Astrocyte (in vitro differentiated cells and primary cell): ENCODE measurements at regions not wholly inside any gene's neighbourhood (a gene's known extent, or its start where the extent isn't known, plus 50 kb on each side); places are given as distances from the start of the nearest gene placed in this dataset.

ENCODE experiments used
- DNase-seq: peaks from one replicate; pipeline ENCODE4 v3.0.0-alpha.2; 2010; ENCODE audit warnings: low read depth
- FAIRE-seq: peaks from 2 replicates; lab custom pipeline; 2011; peaks lifted over from hg19 to GRCh38; lab: Jason Lieb, UNC
- H2AFZ ChIP-seq: 2 replicates; pipeline ENCODE4 v1.6.0; 2012; ENCODE audit warnings: low read depth, low read length, inconsistent platforms
- H3K27ac ChIP-seq: 2 replicates; pipeline ENCODE4 v1.5.1; 2011; ENCODE audit warnings: low read depth, low read length, inconsistent platforms
- H3K27me3 ChIP-seq: 2 replicates; pipeline ENCODE4 v1.6.0; 2011; ENCODE audit warnings: low read length, inconsistent platforms; ENCODE audit not compliant: insufficient read depth
- H3K36me3 ChIP-seq: 2 replicates; pipeline ENCODE4 v1.5.1; 2011; ENCODE audit warnings: low read length, inconsistent platforms; ENCODE audit not compliant: insufficient read depth
- H3K4me1 ChIP-seq: 2 replicates; pipeline ENCODE4 v1.5.1; 2011; ENCODE audit warnings: low read length, inconsistent platforms; ENCODE audit not compliant: insufficient read depth
- H3K4me2 ChIP-seq: 2 replicates; pipeline ENCODE4 v1.6.0; 2012; ENCODE audit warnings: low read length, inconsistent platforms
- H3K4me3 ChIP-seq: 2 replicates; pipeline ENCODE4 v1.5.1; 2011; ENCODE audit warnings: low read depth, mild to moderate bottlenecking, low read length, inconsistent platforms; ENCODE audit not compliant: insufficient read depth
- H3K79me2 ChIP-seq: 2 replicates; pipeline ENCODE4 v1.6.0; 2012; ENCODE audit warnings: mild to moderate bottlenecking, low read length, inconsistent platforms; ENCODE audit not compliant: insufficient read depth
- H3K9ac ChIP-seq: 2 replicates; pipeline ENCODE4 v1.6.0; 2012; ENCODE audit warnings: mild to moderate bottlenecking, low read length, inconsistent platforms
- H3K9me3 ChIP-seq: 2 replicates; pipeline ENCODE4 v1.5.1; 2012; ENCODE audit warnings: low read depth, mild to moderate bottlenecking, low read length, inconsistent platforms; ENCODE audit not compliant: insufficient read depth
- H4K20me1 ChIP-seq: 2 replicates; pipeline ENCODE4 v1.6.0; 2012; ENCODE audit warnings: low read length, inconsistent platforms; ENCODE audit not compliant: insufficient read depth
- H3K27ac Mint-ChIP-seq: one replicate; pipeline ENCODE4 v1.8.0; 2021; ENCODE audit warnings: mild to moderate bottlenecking, mixed read lengths; ENCODE audit not compliant: unreplicated experiment
- H3K27me3 Mint-ChIP-seq: one replicate; pipeline ENCODE4 v1.8.0; 2021; ENCODE audit warnings: low read depth, mixed read lengths; ENCODE audit not compliant: unreplicated experiment
- H3K36me3 Mint-ChIP-seq: one replicate; pipeline ENCODE4 v1.8.0; 2021; ENCODE audit warnings: low read depth, mixed read lengths; ENCODE audit not compliant: unreplicated experiment
- H3K4me1 Mint-ChIP-seq: one replicate; pipeline ENCODE4 v1.8.0; 2021; ENCODE audit warnings: low read depth, mixed read lengths; ENCODE audit not compliant: unreplicated experiment
- H3K4me3 Mint-ChIP-seq: one replicate; pipeline ENCODE4 v1.8.0; 2021; ENCODE audit warnings: mild to moderate bottlenecking, moderate library complexity, mixed read lengths; ENCODE audit not compliant: unreplicated experiment
- H3K9me3 Mint-ChIP-seq: one replicate; pipeline ENCODE4 v1.8.0; 2021; ENCODE audit warnings: mild to moderate bottlenecking, mixed read lengths; ENCODE audit not compliant: unreplicated experiment
- EZH2 ChIP-seq: IDR thresholded peaks from 2 replicates; pipeline ENCODE4 v1.6.1; 2012; ENCODE audit warnings: mild to moderate bottlenecking, low read length, inconsistent platforms; ENCODE audit not compliant: insufficient read depth
- TF ChIP-seq, protein P1 (sequence below): IDR thresholded peaks from 2 replicates; pipeline ENCODE4 v1.5.1; 2011; ENCODE audit warnings: low read depth, mild to moderate bottlenecking, inconsistent platforms, low read length, moderate library complexity; ENCODE audit not compliant: insufficient read depth

DNA sequence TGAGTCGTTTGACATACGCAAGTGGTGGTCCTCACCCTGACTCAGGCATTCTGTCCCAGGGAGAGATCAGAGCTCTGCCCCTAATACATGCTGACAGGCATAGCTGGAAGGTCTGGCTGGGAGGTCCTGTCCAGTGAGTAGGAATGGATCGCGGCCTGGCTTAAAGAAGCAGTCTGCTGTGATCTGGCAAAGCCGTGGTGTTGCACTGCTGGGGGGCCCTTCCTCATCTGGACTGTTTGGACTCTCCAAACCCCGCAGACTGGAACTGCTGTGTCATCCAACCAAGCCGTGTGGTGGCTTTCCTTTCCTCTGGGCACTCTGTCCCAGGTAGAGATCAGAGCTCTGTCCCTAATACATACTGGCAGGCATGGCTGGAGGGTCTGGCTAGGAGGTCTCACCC is 64.3 kb upstream of the MAGEB16 start:
- H3K79me2 ChIP-seq, result no peaks in the 10 kb centered on the region
- no peaks in the 10 kb centered on the region for H3K36me3 ChIP-seq
- no peak for TF ChIP-seq EZH2
- TF ChIP-seq, protein P1, sequence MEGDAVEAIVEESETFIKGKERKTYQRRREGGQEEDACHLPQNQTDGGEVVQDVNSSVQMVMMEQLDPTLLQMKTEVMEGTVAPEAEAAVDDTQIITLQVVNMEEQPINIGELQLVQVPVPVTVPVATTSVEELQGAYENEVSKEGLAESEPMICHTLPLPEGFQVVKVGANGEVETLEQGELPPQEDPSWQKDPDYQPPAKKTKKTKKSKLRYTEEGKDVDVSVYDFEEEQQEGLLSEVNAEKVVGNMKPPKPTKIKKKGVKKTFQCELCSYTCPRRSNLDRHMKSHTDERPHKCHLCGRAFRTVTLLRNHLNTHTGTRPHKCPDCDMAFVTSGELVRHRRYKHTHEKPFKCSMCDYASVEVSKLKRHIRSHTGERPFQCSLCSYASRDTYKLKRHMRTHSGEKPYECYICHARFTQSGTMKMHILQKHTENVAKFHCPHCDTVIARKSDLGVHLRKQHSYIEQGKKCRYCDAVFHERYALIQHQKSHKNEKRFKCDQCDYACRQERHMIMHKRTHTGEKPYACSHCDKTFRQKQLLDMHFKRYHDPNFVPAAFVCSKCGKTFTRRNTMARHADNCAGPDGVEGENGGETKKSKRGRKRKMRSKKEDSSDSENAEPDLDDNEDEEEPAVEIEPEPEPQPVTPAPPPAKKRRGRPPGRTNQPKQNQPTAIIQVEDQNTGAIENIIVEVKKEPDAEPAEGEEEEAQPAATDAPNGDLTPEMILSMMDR, result no peak
- no peak overlapping the region for H3K27ac ChIP-seq
- no peaks in the 10 kb centered on the region for H4K20me1 ChIP-seq
- H3K4me1 Mint-ChIP-seq, result no peaks in the 10 kb centered on the region
- FAIRE-seq, result no peak
- peaks cover 7% of the 10 kb centered on the region for H3K27me3 Mint-ChIP-seq
- H2AFZ ChIP-seq, result no peak overlapping the region
- H3K36me3 Mint-ChIP-seq, result no peaks in the 10 kb centered on the region
- no peak overlapping the region for H3K27ac Mint-ChIP-seq
- H3K4me1 ChIP-seq, result no peaks in the 10 kb centered on the region
- DNase-seq, result no peak
- no peak overlapping the region for H3K4me2 ChIP-seq
- no peaks in the 10 kb centered on the region for H3K9me3 ChIP-seq
- H3K4me3 ChIP-seq, result no peak overlapping the region
- H3K27me3 ChIP-seq, result no peaks in the 10 kb centered on the region
- H3K4me3 Mint-ChIP-seq, result no peak overlapping the region
- H3K9me3 Mint-ChIP-seq, result no peaks in the 10 kb centered on the region
- no peak overlapping the region for H3K9ac ChIP-seq

DNA sequence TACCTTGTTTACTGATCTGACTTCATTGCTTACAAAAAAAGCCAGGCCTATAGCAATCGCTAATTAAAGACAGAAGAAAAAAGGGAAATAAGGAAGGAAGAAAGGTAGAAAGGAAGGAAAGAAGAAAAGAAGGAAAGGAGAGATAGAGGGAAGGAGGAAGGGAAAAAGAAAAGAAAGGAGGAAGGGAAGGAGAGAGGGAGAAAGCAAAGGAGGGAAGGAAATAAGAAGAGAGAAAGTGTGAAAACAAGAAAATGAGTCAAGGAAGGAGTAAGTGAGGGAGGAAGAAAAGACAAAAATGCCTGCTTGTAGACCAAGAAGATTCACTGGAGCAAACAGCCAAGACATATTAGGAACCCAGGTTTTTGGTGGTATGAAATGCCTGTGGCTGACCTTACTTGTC is 57.0 kb upstream of the MAGEB16 start:
- H3K27me3 Mint-ChIP-seq, result no peaks in the 10 kb centered on the region
- no peak for DNase-seq
- no peaks in the 10 kb centered on the region for H3K9me3 ChIP-seq
- no peaks in the 10 kb centered on the region for H3K9me3 Mint-ChIP-seq
- FAIRE-seq, result no peak
- no peak overlapping the region for H3K9ac ChIP-seq
- no peak overlapping the region for H3K4me3 ChIP-seq
- no peaks in the 10 kb centered on the region for H3K79me2 ChIP-seq
- H3K4me1 ChIP-seq, result no peaks in the 10 kb centered on the region
- H3K4me3 Mint-ChIP-seq, result no peak overlapping the region
- H3K4me2 ChIP-seq, result no peak overlapping the region
- no peak for TF ChIP-seq EZH2
- TF ChIP-seq, protein P1, result no peak
- H3K36me3 Mint-ChIP-seq, result no peaks in the 10 kb centered on the region
- H3K4me1 Mint-ChIP-seq, result no peaks in the 10 kb centered on the region
- no peak overlapping the region for H3K27ac ChIP-seq
- no peak overlapping the region for H3K27ac Mint-ChIP-seq
- no peaks in the 10 kb centered on the region for H3K36me3 ChIP-seq
- no peaks in the 10 kb centered on the region for H3K27me3 ChIP-seq
- H4K20me1 ChIP-seq, result no peaks in the 10 kb centered on the region
- no peak overlapping the region for H2AFZ ChIP-seq

DNA sequence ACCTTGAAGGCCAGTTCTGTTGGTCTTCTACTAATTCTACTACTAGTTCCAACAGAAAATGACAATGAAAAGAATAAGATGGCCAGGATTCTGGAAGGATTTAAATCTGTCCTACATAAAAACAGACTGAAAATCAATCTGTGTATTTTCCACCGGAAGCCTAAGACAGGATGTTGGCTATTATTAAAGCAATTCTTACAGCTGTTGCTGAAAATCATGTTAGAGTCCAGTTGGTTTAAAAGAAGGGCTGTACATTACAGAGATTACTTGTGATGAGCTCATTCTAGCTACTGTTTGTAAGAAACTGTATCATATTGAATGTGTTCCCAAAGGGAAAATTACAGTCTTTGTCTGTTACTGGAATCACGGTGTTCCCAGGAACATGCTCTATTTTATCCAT is 54.8 kb upstream of the MAGEB16 start:
- no peak for DNase-seq
- H3K36me3 Mint-ChIP-seq, result no peaks in the 10 kb centered on the region
- H3K27me3 Mint-ChIP-seq, result no peaks in the 10 kb centered on the region
- H3K27ac ChIP-seq, result no peak overlapping the region
- no peaks in the 10 kb centered on the region for H4K20me1 ChIP-seq
- H3K27ac Mint-ChIP-seq, result no peak overlapping the region
- no peak for FAIRE-seq
- no peaks in the 10 kb centered on the region for H3K9me3 Mint-ChIP-seq
- no peak overlapping the region for H3K4me3 Mint-ChIP-seq
- H3K4me3 ChIP-seq, result no peak overlapping the region
- H3K4me1 ChIP-seq, result no peaks in the 10 kb centered on the region
- no peaks in the 10 kb centered on the region for H3K9me3 ChIP-seq
- H3K4me1 Mint-ChIP-seq, result peaks cover 4% of the 10 kb centered on the region
- no peak overlapping the region for H3K9ac ChIP-seq
- no peaks in the 10 kb centered on the region for H3K79me2 ChIP-seq
- no peak overlapping the region for H2AFZ ChIP-seq
- no peaks in the 10 kb centered on the region for H3K36me3 ChIP-seq
- no peak overlapping the region for H3K4me2 ChIP-seq
- TF ChIP-seq, protein P1, result no peak
- TF ChIP-seq EZH2, result no peak
- H3K27me3 ChIP-seq, result no peaks in the 10 kb centered on the region
